ENCODE measurements at regions not wholly inside any gene's neighbourhood (a gene's known extent, or its start where the extent isn't known, plus 50 kb on each side); places are given as distances from the start of the nearest gene placed in this dataset.

GRCh38 chr10:53358536-53358935 lies 586.0 kb upstream of the MBL2 start:
- TF ChIP-seq CTCF (optimal IDR thresholded peaks at IDR 0.05 in 1 of 3, IDR thresholded peaks at IDR 0.05 in 1 of 3, conservative IDR thresholded peaks at IDR 0.05 in 1 of 3; ENCODE audit: extremely low read depth in 1 of 3, insufficient read depth in 2 of 3, low read length in 3 of 3) (no peak), EZH2 (IDR thresholded peaks at IDR 0.05; ENCODE audit: low read length) (no peak)
